HG03558 (cell line): ENCODE measurements at regions not wholly inside any gene's neighbourhood (a gene's known extent, or its start where the extent isn't known, plus 50 kb on each side); places are given as distances from the start of the nearest gene placed in this dataset.
"Not testable (repeated sequence)": the region's sequence is repeated elsewhere in the genome, so short reads cannot be mapped to it uniquely, and the experiment has no call there.

Experiments used
- ATAC-seq: cut with Tn5 transposase; IDR thresholded peaks from one replicate; pipeline ENCODE4 v1.9.1; 2021; ENCODE audit warnings: moderate number of reproducible peaks; ENCODE audit not compliant: unreplicated experiment; ENCODE audit errors: extremely low read depth

- ATAC-seq, result no peak
These were observed 960.0 kb downstream of the DIPK2A start for GRCh38 chr3:144931590-144931989.

- ATAC-seq, result no peak
These were observed 970.6 kb downstream of the DIPK2A start for GRCh38 chr3:144942093-144942837.

GRCh38 chr3:144942838-144943197 lies 971.2 kb downstream of the DIPK2A start:
- no peak for ATAC-seq

GRCh38 chr3:144947895-144948294 lies 976.3 kb downstream of the DIPK2A start:
- no peak for ATAC-seq

GRCh38 chr3:144948711-144949110 lies 977.1 kb downstream of the DIPK2A start:
- no peak for ATAC-seq

GRCh38 chr3:144953959-144954358 lies 982.3 kb downstream of the DIPK2A start:
- ATAC-seq, result no peak

- ATAC-seq, result no peak
These were observed 985.9 kb downstream of the DIPK2A start for GRCh38 chr3:144957398-144958101.

- ATAC-seq, result no peak
These were observed 992.2 kb downstream of the DIPK2A start for GRCh38 chr3:144963810-144964209.

GRCh38 chr3:144966560-144966959 lies 994.9 kb downstream of the DIPK2A start:
- no peak for ATAC-seq

- no peak for ATAC-seq
These were observed 997.2 kb downstream of the DIPK2A start for GRCh38 chr3:144968750-144969350.

GRCh38 chr3:144984481-144984880 lies 1012.9 kb downstream of the DIPK2A start:
- not testable (repeated sequence) for ATAC-seq

GRCh38 chr3:144989807-144990206 lies 1018.2 kb downstream of the DIPK2A start:
- ATAC-seq, result no peak

GRCh38 chr3:144995856-144996255 lies 1024.2 kb downstream of the DIPK2A start:
- ATAC-seq, result no peak

- ATAC-seq, result no peak
These were observed 1033.8 kb downstream of the DIPK2A start for GRCh38 chr3:145005427-145005826.

- ATAC-seq, result no peak
These were observed 1034.6 kb downstream of the DIPK2A start for GRCh38 chr3:145006271-145006670.

- ATAC-seq, result no peak
These were observed 1042.3 kb downstream of the DIPK2A start for GRCh38 chr3:145013931-145014330.

GRCh38 chr3:145015253-145015652 lies 1043.6 kb downstream of the DIPK2A start:
- no peak for ATAC-seq

- no peak for ATAC-seq
These were observed 1046.3 kb downstream of the DIPK2A start for GRCh38 chr3:145017959-145018358.

- no peak for ATAC-seq
These were observed 1050.8 kb downstream of the DIPK2A start for GRCh38 chr3:145022447-145022846.

GRCh38 chr3:145024700-145025099 lies 1053.1 kb downstream of the DIPK2A start:
- no peak for ATAC-seq

- not testable (repeated sequence) for ATAC-seq
These were observed 1055.6 kb downstream of the DIPK2A start for GRCh38 chr3:145027186-145027585.
